ENCODE measurements at regions not wholly inside any gene's neighbourhood (a gene's known extent, or its start where the extent isn't known, plus 50 kb on each side); places are given as distances from the start of the nearest gene placed in this dataset.
"Not testable (repeated sequence)": the region's sequence is repeated elsewhere in the genome, so short reads cannot be mapped to it uniquely, and the experiment has no call there.

- no peak for FAIRE-seq
Observed at GRCh38 chr2:240255811-240256703, 115.6 kb upstream of the OTOS start.

- no peak for FAIRE-seq
Observed at GRCh38 chr2:240256704-240257637, 116.5 kb upstream of the OTOS start.

GRCh38 chr2:240257940-240258580 is 117.6 kb upstream of the OTOS start:
- no peak for FAIRE-seq

- no peak for FAIRE-seq
Observed at GRCh38 chr2:240258685-240259084, 118.2 kb upstream of the OTOS start.

- no peak for FAIRE-seq
Observed at GRCh38 chr2:240259201-240259923, 118.9 kb upstream of the OTOS start.

- FAIRE-seq: no peak
Observed at GRCh38 chr2:240259924-240260529, 119.6 kb upstream of the OTOS start.

- no peak for FAIRE-seq
Observed at GRCh38 chr2:240260664-240261063, 120.2 kb upstream of the OTOS start.

- not testable (repeated sequence) for FAIRE-seq
Observed at GRCh38 chr2:240262578-240262977, 122.1 kb upstream of the OTOS start.

- no peak for FAIRE-seq
Observed at GRCh38 chr2:240269380-240269779, 128.9 kb upstream of the OTOS start.

GRCh38 chr2:240269886-240270285 is 129.4 kb upstream of the OTOS start:
- no peak for FAIRE-seq

- no peak for FAIRE-seq
Observed at GRCh38 chr2:240271716-240272341, 131.4 kb upstream of the OTOS start.

GRCh38 chr2:240275386-240275785 is 134.9 kb upstream of the OTOS start:
- no peak for FAIRE-seq

- no peak for FAIRE-seq
Observed at GRCh38 chr2:240277073-240277806, 136.8 kb upstream of the OTOS start.

- no peak for FAIRE-seq
Observed at GRCh38 chr2:240277807-240278522, 137.5 kb upstream of the OTOS start.

GRCh38 chr2:240278661-240279060 is 138.2 kb upstream of the OTOS start:
- FAIRE-seq: no peak

- FAIRE-seq: no peak
Observed at GRCh38 chr2:240280621-240281020, 140.2 kb upstream of the OTOS start.

- FAIRE-seq: no peak
Observed at GRCh38 chr2:240284503-240285259, 144.2 kb upstream of the OTOS start.

GRCh38 chr2:240285725-240286124 is 145.3 kb upstream of the OTOS start:
- FAIRE-seq: no peak

- no peak for FAIRE-seq
Observed at GRCh38 chr2:240286596-240286995, 146.1 kb upstream of the OTOS start.
